ENCODE measurements at regions not wholly inside any gene's neighbourhood (a gene's known extent, or its start where the extent isn't known, plus 50 kb on each side); places are given as distances from the start of the nearest gene placed in this dataset.
A peak's percentile ranks its signal among the peaks of the same experiment; 100 is the strongest.

DNA sequence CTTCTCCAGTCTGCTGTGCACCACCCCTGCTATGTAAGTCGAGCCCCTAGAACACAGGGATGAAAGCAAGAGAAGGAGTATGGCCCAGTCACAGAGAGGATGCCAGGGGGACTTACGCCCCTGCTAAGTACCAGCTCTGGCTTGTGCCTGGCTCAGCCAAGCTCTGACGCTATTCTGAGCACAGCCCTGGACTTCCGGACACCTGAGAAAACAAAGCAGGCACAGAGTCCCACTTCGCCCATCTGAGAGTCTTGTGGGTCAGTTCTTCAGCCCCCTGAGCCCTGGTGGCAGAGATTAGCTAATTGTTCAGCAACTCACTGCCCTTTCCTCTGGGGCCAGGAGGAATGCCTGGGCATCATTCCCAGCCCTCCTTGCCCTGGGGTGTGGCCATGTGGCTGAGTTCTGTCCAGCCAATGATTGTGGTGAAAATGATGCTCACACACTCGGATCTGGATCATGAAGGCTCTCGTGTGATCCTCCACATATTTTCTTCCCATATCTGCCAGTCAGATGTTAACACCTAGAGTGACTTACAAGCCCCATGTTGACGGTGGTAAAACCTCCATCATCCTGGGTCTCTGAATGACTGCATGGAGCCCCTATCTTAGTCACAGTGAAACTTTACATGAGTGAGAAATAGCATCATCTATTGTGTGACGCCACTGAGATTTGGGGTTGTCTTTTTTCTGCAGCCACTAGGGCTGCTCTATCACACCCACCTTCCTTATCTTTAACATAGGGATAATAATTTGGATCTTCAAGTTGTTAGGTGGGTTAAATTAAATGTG is 105.7 kb downstream of the TPRA1 start:
- peaks cover 11% of the 10 kb centered on the region for H3K27me3 Mint-ChIP-seq (ENCODE audit: insufficient read depth, low read depth)
- no peak overlapping the region for H3K27ac Mint-ChIP-seq
- Histone ChIP-seq H3K27ac (no peak overlapping the region), H3K36me3 (no peaks in the 10 kb centered on the region), H4K20me1 (ENCODE audit: low read depth) (no peaks in the 10 kb centered on the region), H3K4me2 (no peak overlapping the region), H2AFZ (replicated peaks) (no peak overlapping the region), H3F3A (ENCODE audit: low read depth) (no peaks in the 10 kb centered on the region), H3K9me3 (ENCODE audit: low read depth) (no peaks in the 10 kb centered on the region), H3K27me3 (no peaks in the 10 kb centered on the region), H3K9ac (no peak overlapping the region), H3K79me2 (ENCODE audit: low read depth) (no peaks in the 10 kb centered on the region), H3K4me1 (peaks cover 1% of the 10 kb centered on the region), H3K4me3 (no peak overlapping the region)
- TF ChIP-seq, protein P1, sequence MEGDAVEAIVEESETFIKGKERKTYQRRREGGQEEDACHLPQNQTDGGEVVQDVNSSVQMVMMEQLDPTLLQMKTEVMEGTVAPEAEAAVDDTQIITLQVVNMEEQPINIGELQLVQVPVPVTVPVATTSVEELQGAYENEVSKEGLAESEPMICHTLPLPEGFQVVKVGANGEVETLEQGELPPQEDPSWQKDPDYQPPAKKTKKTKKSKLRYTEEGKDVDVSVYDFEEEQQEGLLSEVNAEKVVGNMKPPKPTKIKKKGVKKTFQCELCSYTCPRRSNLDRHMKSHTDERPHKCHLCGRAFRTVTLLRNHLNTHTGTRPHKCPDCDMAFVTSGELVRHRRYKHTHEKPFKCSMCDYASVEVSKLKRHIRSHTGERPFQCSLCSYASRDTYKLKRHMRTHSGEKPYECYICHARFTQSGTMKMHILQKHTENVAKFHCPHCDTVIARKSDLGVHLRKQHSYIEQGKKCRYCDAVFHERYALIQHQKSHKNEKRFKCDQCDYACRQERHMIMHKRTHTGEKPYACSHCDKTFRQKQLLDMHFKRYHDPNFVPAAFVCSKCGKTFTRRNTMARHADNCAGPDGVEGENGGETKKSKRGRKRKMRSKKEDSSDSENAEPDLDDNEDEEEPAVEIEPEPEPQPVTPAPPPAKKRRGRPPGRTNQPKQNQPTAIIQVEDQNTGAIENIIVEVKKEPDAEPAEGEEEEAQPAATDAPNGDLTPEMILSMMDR (IDR thresholded peaks at IDR 0.05): no peak
- no peak for TF ChIP-seq EZH2 (IDR thresholded peaks at IDR 0.05)
- no peak for TF ChIP-seq EZH2phosphoT487 (IDR thresholded peaks at IDR 0.05)
- DNase-seq (ENCODE audit: low spot score): no peak
- H3K4me3 Mint-ChIP-seq: no peak overlapping the region
- H3K4me1 Mint-ChIP-seq: peaks cover 14% of the 10 kb centered on the region
- no peaks in the 10 kb centered on the region for H3K36me3 Mint-ChIP-seq
- no peaks in the 10 kb centered on the region for H3K9me3 Mint-ChIP-seq

DNA sequence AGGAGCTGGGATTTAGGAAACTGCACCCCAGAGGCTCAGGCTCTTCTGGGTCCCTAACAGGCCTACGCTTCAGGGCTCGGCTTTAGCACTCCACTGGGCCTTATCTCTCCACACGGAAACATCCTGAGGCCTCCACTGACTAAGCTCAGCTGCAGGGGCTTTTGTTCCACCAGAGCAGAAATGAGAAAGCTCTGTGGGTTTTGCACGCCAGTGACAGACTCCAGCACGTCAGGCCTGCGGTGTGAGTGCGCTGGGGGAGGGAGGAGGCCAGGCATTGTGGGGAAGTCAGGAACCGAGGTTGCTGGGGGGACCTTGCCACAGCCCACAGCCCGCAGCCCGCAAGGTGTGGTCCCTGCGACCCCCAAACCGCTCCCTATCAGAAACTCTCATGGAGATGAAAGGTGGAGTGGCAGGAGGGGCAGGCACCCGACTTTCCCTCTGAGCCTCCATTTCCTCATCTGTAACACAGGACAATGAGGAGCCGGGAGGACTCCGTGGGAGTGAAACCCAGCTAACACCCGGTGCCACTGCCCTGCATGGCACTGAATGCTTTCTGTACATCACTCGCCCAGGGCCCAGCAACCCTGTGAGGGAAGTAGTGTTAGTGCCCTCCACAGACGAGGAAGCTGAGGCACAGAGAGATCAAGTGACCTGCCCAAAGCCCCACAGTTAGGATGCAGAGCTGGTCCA is 106.5 kb downstream of the TPRA1 start:
- Histone ChIP-seq H3K9ac (no peak overlapping the region), H3K9me3 (ENCODE audit: low read depth) (no peaks in the 10 kb centered on the region), H3K36me3 (no peaks in the 10 kb centered on the region), H3K27ac (no peak overlapping the region), H3K4me2 (no peak overlapping the region), H4K20me1 (ENCODE audit: low read depth) (no peaks in the 10 kb centered on the region), H3K4me1 (peaks cover 8% of the 10 kb centered on the region), H3K79me2 (ENCODE audit: low read depth) (no peaks in the 10 kb centered on the region), H2AFZ (replicated peaks) (no peak overlapping the region), H3F3A (ENCODE audit: low read depth) (no peaks in the 10 kb centered on the region), H3K27me3 (no peaks in the 10 kb centered on the region), H3K4me3 (no peak overlapping the region)
- H3K4me3 Mint-ChIP-seq: no peak overlapping the region
- peaks cover 11% of the 10 kb centered on the region for H3K27me3 Mint-ChIP-seq (ENCODE audit: insufficient read depth, low read depth)
- H3K4me1 Mint-ChIP-seq: peaks cover 18% of the 10 kb centered on the region
- DNase-seq (ENCODE audit: low spot score): no peak
- TF ChIP-seq, protein P1 (IDR thresholded peaks at IDR 0.05): no peak
- TF ChIP-seq EZH2 (IDR thresholded peaks at IDR 0.05) (no peak), EZH2phosphoT487 (IDR thresholded peaks at IDR 0.05) (no peak)
- H3K9me3 Mint-ChIP-seq: no peaks in the 10 kb centered on the region
- no peak overlapping the region for H3K27ac Mint-ChIP-seq
- H3K36me3 Mint-ChIP-seq: no peaks in the 10 kb centered on the region

DNA sequence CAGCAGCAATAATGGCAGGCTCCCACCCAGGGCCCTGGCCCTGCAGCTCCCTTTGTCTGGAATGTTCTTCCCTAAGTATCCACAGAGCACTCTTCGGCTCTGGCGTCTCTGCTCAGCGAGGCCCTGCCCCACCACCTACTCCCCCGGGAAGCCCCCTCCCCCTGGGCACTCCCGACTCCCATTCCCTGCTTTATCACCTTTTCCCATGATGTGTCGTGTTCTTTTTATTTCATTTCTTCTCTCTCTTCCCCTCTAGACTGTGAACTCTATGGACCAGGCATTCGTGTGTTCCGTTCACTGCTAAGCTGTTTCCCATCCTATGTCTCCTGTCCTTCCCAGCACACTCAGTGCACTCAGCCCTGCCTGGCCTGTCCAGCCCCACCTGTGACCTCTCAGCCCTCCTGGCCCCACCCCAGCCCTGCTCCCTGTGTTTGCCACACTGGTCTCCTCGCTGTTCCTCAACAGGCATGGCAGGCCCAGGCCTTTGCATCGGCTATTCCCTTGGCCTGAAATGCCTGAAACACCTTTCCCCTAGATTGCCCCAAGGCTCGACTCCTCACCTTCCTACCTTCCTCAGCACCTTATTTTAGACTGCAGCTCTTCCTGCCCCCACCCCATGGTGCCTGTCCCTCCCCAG is 107.4 kb downstream of the TPRA1 start:
- Mint-ChIP-seq H3K36me3 (no peaks in the 10 kb centered on the region), H3K4me1 (peaks cover 19% of the 10 kb centered on the region), H3K9me3 (no peaks in the 10 kb centered on the region), H3K27ac (peak overlapping the region; percentile 6), H3K4me3 (no peak overlapping the region), H3K27me3 (ENCODE audit: insufficient read depth, low read depth) (peaks cover 5% of the 10 kb centered on the region)
- no peak overlapping the region for H3K4me2 ChIP-seq
- H3K27me3 ChIP-seq: no peaks in the 10 kb centered on the region
- no peak overlapping the region for H3K27ac ChIP-seq
- H3F3A ChIP-seq (ENCODE audit: low read depth): no peaks in the 10 kb centered on the region
- H2AFZ ChIP-seq (replicated peaks): no peak overlapping the region
- H3K4me3 ChIP-seq: no peak overlapping the region
- no peak overlapping the region for H3K9ac ChIP-seq
- no peak for DNase-seq (ENCODE audit: low spot score)
- peaks cover 9% of the 10 kb centered on the region for H3K4me1 ChIP-seq
- no peaks in the 10 kb centered on the region for H3K9me3 ChIP-seq (ENCODE audit: low read depth)
- H3K79me2 ChIP-seq (ENCODE audit: low read depth): no peaks in the 10 kb centered on the region
- H4K20me1 ChIP-seq (ENCODE audit: low read depth): no peaks in the 10 kb centered on the region
- H3K36me3 ChIP-seq: no peaks in the 10 kb centered on the region
- TF ChIP-seq, protein P1 (IDR thresholded peaks at IDR 0.05): no peak
- no peak for TF ChIP-seq EZH2phosphoT487 (IDR thresholded peaks at IDR 0.05)
- TF ChIP-seq EZH2 (IDR thresholded peaks at IDR 0.05): no peak
